H9 (cell line): ENCODE measurements at regions not wholly inside any gene's neighbourhood (a gene's known extent, or its start where the extent isn't known, plus 50 kb on each side); places are given as distances from the start of the nearest gene placed in this dataset.

Experiments
- DNase-seq: peaks from one replicate; pipeline ENCODE4 v3.0.0-alpha.2; 2017
- H2AFZ ChIP-seq: one replicate; pipeline ENCODE4 v1.6.1; 2013; ENCODE audit warnings: mild to moderate bottlenecking, low read length, control low read depth, moderate library complexity
- H2AK5ac ChIP-seq: 2 replicates; pipeline ENCODE4 v1.6.1; 2013; ENCODE audit warnings: low read length, control low read depth, mixed read lengths; ENCODE audit not compliant: insufficient read length
- H2BK120ac ChIP-seq: one replicate; pipeline ENCODE4 v1.6.1; 2013; ENCODE audit warnings: low read depth, mild to moderate bottlenecking, low read length, control low read depth, inconsistent platforms; ENCODE audit not compliant: poor library complexity, severe bottlenecking
- H2BK12ac ChIP-seq: 2 replicates; pipeline ENCODE4 v1.6.1; 2013; ENCODE audit warnings: low read length, control low read depth, mixed read lengths, low read depth; ENCODE audit not compliant: insufficient read length
- H2BK15ac ChIP-seq: 2 replicates; pipeline ENCODE4 v1.6.1; 2013; ENCODE audit warnings: low read depth, low read length, control low read depth
- H2BK20ac ChIP-seq: one replicate; pipeline ENCODE4 v1.6.1; 2013; ENCODE audit warnings: low read depth, mild to moderate bottlenecking, low read length, control low read depth, inconsistent platforms; ENCODE audit not compliant: poor library complexity, severe bottlenecking
- H2BK5ac ChIP-seq: 2 replicates; pipeline ENCODE4 v1.6.1; 2013; ENCODE audit warnings: low read length, control low read depth, mixed read lengths; ENCODE audit not compliant: insufficient read length
- H3K14ac ChIP-seq: 2 replicates; pipeline ENCODE4 v1.6.1; 2013; ENCODE audit warnings: low read length, control low read depth; ENCODE audit not compliant: insufficient read depth
- H3K18ac ChIP-seq: 2 replicates; pipeline ENCODE4 v1.6.1; 2013; ENCODE audit warnings: low read depth, mild to moderate bottlenecking, mixed read lengths, low read length, control low read depth; ENCODE audit not compliant: insufficient read length
- H3K23ac ChIP-seq: 2 replicates; pipeline ENCODE4 v1.6.1; 2013; ENCODE audit warnings: low read length, control low read depth, mixed read lengths, low read depth; ENCODE audit not compliant: insufficient read length
- H3K23me2 ChIP-seq: 2 replicates; pipeline ENCODE4 v1.6.1; 2013; ENCODE audit warnings: low read depth, mild to moderate bottlenecking, mixed read lengths, low read length, control low read depth; ENCODE audit not compliant: insufficient read length, poor library complexity, severe bottlenecking
- H3K27ac ChIP-seq: 2 replicates; pipeline ENCODE4 v1.5.1; 2013; ENCODE audit warnings: low read length, control low read depth, mixed read lengths, low read depth; ENCODE audit not compliant: insufficient read length
- H3K27me3 ChIP-seq: 2 replicates; pipeline ENCODE4 v1.6.1; 2013; ENCODE audit warnings: low read length, control low read depth, inconsistent platforms; ENCODE audit not compliant: insufficient read depth
- H3K4ac ChIP-seq: 2 replicates; pipeline ENCODE4 v1.6.1; 2013; ENCODE audit warnings: low read depth, mild to moderate bottlenecking, control low read depth, inconsistent platforms, low read length, moderate library complexity
- H3K4me1 ChIP-seq: 2 replicates; pipeline ENCODE4 v1.6.1; 2013; ENCODE audit warnings: low read length, control low read depth, inconsistent platforms; ENCODE audit not compliant: insufficient read depth
- H3K4me2 ChIP-seq: 2 replicates; pipeline ENCODE4 v1.6.1; 2013; ENCODE audit warnings: low read length, control low read depth, mixed read lengths; ENCODE audit not compliant: insufficient read length, insufficient read depth
- H3K56ac ChIP-seq: 2 replicates; pipeline ENCODE4 v1.6.1; 2013; ENCODE audit warnings: low read depth, mild to moderate bottlenecking, mixed read lengths, low read length, control low read depth; ENCODE audit not compliant: insufficient read length
- H3K79me1 ChIP-seq: 2 replicates; pipeline ENCODE4 v1.6.1; 2013; ENCODE audit warnings: low read depth, mild to moderate bottlenecking, moderate library complexity, low read length, control low read depth, inconsistent platforms; ENCODE audit not compliant: insufficient read depth, poor library complexity, severe bottlenecking
- H3K79me2 ChIP-seq: 2 replicates; pipeline ENCODE4 v1.6.1; 2013; ENCODE audit warnings: low read length, control low read depth, inconsistent platforms; ENCODE audit not compliant: insufficient read depth
- H3K9ac ChIP-seq: 2 replicates; pipeline ENCODE4 v1.6.1; 2013; ENCODE audit warnings: low read length, control low read depth, mixed read lengths; ENCODE audit not compliant: insufficient read length; ENCODE audit errors: extremely low read depth
- H3K9me3 ChIP-seq: one replicate; pipeline ENCODE4 v1.6.1; 2013; ENCODE audit warnings: low read depth, low read length, inconsistent platforms; ENCODE audit not compliant: control insufficient read depth
- H3T11ph ChIP-seq: one replicate; pipeline ENCODE4 v1.6.1; 2013; ENCODE audit warnings: mild to moderate bottlenecking, low read length, control low read depth, inconsistent platforms
- H4K20me1 ChIP-seq: one replicate; pipeline ENCODE4 v1.6.1; 2013; ENCODE audit not compliant: control insufficient read depth, insufficient read length, insufficient read depth
- H4K5ac ChIP-seq: 2 replicates; pipeline ENCODE4 v1.6.1; 2013; ENCODE audit warnings: low read depth, mild to moderate bottlenecking, mixed read lengths, low read length, control low read depth; ENCODE audit not compliant: insufficient read length
- H4K8ac ChIP-seq: replicated peaks from 2 replicates; pipeline ENCODE4 v1.6.1; 2013; ENCODE audit warnings: low read length, control low read depth, mixed read lengths, low read depth; ENCODE audit not compliant: insufficient read length
- H4K91ac ChIP-seq: 2 replicates; pipeline ENCODE4 v1.6.1; 2013; ENCODE audit warnings: low read depth, mild to moderate bottlenecking, moderate library complexity, mixed read lengths, low read length, control low read depth; ENCODE audit not compliant: insufficient read length
- H3K27ac Mint-ChIP-seq, 3 experiments: 2 replicates in 2 of 3; 3 replicates in 1 of 3; pipeline ENCODE4 v1.8.0; 2020 to 2021; ENCODE audit warnings: mixed read lengths in 3 of 3, mild to moderate bottlenecking in 1 of 3, moderate library complexity in 1 of 3
- H3K27me3 Mint-ChIP-seq: 2 replicates; pipeline ENCODE4 v1.8.0; 2021; ENCODE audit warnings: low read depth, mild to moderate bottlenecking, moderate library complexity, mixed read lengths
- H3K36me3 Mint-ChIP-seq, 3 experiments: 2 replicates in 2 of 3; 3 replicates in 1 of 3; pipeline ENCODE4 v1.8.0; 2020 to 2021; ENCODE audit warnings: low read depth in 3 of 3, mixed read lengths in 3 of 3; ENCODE audit not compliant: insufficient read depth in 1 of 3
- H3K4me1 Mint-ChIP-seq, 2 experiments: 2 replicates each; pipeline ENCODE4 v1.8.0; 2020; ENCODE audit warnings: mixed read lengths in 2 of 2
- H3K4me3 Mint-ChIP-seq, 2 experiments: 2 replicates in 1 of 2; 3 replicates in 1 of 2; pipeline ENCODE4 v1.8.0; 2020 to 2021; ENCODE audit warnings: mild to moderate bottlenecking in 2 of 2, mixed read lengths in 2 of 2, moderate library complexity in 1 of 2
- H3K9me3 Mint-ChIP-seq, 2 experiments: 2 replicates in 1 of 2; 3 replicates in 1 of 2; pipeline ENCODE4 v1.8.0; 2020; ENCODE audit warnings: mild to moderate bottlenecking in 2 of 2, mixed read lengths in 2 of 2, moderate library complexity in 1 of 2
- CTCF ChIP-seq: fragments of 200-600 bp; sonication (generic); conservative IDR thresholded peaks from 3 replicates; pipeline ENCODE4 v1.8.0; 2021; ENCODE audit warnings: antibody characterized with exemption, mild to moderate bottlenecking
- WGBS: extraction: QIAGEN DNeasy Blood & Tissue Kit; methylation state at CpG from one replicate; pipeline ENCODE4 v1.1.7; 2013; ENCODE audit warnings: missing lambda C conversion rate, low lambda C conversion rate, mixed read lengths; ENCODE audit not compliant: insufficient read length; ENCODE audit errors: extremely low coverage; 5-methylcytosine and 5-hydroxymethylcytosine counted together

GRCh38 chr17:14904386-14904785 lies 360.7 kb downstream of the PMP22 start:
- no peaks in the 10 kb centered on the region for H3K4me1 ChIP-seq
- H3K9me3 ChIP-seq: no peaks in the 10 kb centered on the region
- H3K4me3 Mint-ChIP-seq: no peak overlapping the region
- H4K8ac ChIP-seq: no peak overlapping the region
- no peaks in the 10 kb centered on the region for H4K20me1 ChIP-seq
- H3K9me3 Mint-ChIP-seq: no peaks in the 10 kb centered on the region
- H4K5ac ChIP-seq: no peak overlapping the region
- H3K18ac ChIP-seq: no peak overlapping the region
- H2AFZ ChIP-seq: no peak overlapping the region
- no peak overlapping the region for H2AK5ac ChIP-seq
- H3K23me2 ChIP-seq: no peaks in the 10 kb centered on the region
- no peak overlapping the region for H2BK120ac ChIP-seq
- no peak overlapping the region for H2BK15ac ChIP-seq
- no peak overlapping the region for H3K14ac ChIP-seq
- no peak overlapping the region for H3K27ac ChIP-seq
- no peak overlapping the region for H2BK12ac ChIP-seq
- H3K36me3 Mint-ChIP-seq: no peaks in the 10 kb centered on the region; a peak in 1 of 7 replicates
- no peak overlapping the region for H2BK20ac ChIP-seq
- no CpG with 5 or more reads among the region's 4 CpGs for WGBS
- no peak for DNase-seq
- no peak for TF ChIP-seq CTCF
- H3K23ac ChIP-seq: no peak overlapping the region
- H3K56ac ChIP-seq: no peak overlapping the region
- no peak overlapping the region for H3K27ac Mint-ChIP-seq
- H3K27me3 Mint-ChIP-seq: no peaks in the 10 kb centered on the region
- H3T11ph ChIP-seq: no peak overlapping the region
- no peak overlapping the region for H3K9ac ChIP-seq
- H3K79me1 ChIP-seq: no peaks in the 10 kb centered on the region
- no peak overlapping the region for H4K91ac ChIP-seq
- H3K4ac ChIP-seq: no peak overlapping the region
- 0 out of 4 replicates have a peak, but pooled peaks cover 0 to 2% of the 10 kb centered on the region in 2 experiments for H3K4me1 Mint-ChIP-seq
- H2BK5ac ChIP-seq: no peak overlapping the region
- no peaks in the 10 kb centered on the region for H3K79me2 ChIP-seq
- no peaks in the 10 kb centered on the region for H3K27me3 ChIP-seq
- no peak overlapping the region for H3K4me2 ChIP-seq
